ENCODE measurements at regions not wholly inside any gene's neighbourhood (a gene's known extent, or its start where the extent isn't known, plus 50 kb on each side); places are given as distances from the start of the nearest gene placed in this dataset.

DNA sequence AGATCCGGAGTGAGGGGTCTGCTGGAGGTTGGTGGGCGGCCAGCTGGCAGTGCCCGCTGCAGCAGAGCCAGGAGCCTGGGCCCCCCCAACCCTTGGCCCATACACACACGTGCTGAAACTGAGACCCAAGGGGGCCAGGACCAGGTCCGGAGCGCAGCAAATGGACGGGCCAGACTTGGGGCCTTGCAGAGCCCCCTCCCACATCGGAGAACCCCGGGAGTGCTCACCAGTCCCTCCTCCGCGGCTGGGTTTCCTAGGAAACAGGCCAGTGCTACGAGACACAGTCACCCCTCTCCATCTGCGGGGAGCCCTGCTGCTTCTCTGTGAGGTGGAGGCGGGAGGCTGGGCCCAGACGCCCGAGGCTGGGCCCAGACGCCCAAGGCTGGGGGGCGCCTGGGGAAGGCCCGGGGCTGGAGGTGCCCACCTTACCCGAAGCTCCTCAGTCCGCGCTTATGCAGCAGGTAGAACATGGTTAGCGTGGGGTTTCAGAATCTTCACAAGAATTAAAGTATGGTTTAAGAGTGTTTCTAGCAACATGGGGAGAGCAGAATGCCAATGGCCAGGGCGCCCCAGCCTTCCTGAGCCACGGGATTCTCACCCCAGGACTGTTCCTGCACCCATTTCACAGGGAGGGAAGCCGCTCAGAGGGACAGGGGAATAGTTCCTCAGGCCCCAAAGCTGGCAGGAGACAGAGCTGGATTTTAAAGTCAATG is 135.0 kb upstream of the PRR20G start:
- no peaks in the 10 kb centered on the region for H3K36me3 ChIP-seq
- 42 to 48% (median 47%) methylated on average over 26 of the region's 26 CpGs for WGBS, 3 donors
- H3K9me3 ChIP-seq = no peaks in the 10 kb centered on the region
- TF ChIP-seq, protein P1, sequence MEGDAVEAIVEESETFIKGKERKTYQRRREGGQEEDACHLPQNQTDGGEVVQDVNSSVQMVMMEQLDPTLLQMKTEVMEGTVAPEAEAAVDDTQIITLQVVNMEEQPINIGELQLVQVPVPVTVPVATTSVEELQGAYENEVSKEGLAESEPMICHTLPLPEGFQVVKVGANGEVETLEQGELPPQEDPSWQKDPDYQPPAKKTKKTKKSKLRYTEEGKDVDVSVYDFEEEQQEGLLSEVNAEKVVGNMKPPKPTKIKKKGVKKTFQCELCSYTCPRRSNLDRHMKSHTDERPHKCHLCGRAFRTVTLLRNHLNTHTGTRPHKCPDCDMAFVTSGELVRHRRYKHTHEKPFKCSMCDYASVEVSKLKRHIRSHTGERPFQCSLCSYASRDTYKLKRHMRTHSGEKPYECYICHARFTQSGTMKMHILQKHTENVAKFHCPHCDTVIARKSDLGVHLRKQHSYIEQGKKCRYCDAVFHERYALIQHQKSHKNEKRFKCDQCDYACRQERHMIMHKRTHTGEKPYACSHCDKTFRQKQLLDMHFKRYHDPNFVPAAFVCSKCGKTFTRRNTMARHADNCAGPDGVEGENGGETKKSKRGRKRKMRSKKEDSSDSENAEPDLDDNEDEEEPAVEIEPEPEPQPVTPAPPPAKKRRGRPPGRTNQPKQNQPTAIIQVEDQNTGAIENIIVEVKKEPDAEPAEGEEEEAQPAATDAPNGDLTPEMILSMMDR (IDR thresholded peaks at IDR 0.05) = no peak
- no peak for TF ChIP-seq EP300 (IDR thresholded peaks at IDR 0.05)
- no peak for TF ChIP-seq POLR2A (IDR thresholded peaks at IDR 0.05)
- no peaks in the 10 kb centered on the region for H3K27me3 ChIP-seq
- no peak overlapping the region for H3K4me3 ChIP-seq
- DNase-seq = peak in 1 of 5 donors; percentile 17
- H3K4me1 ChIP-seq (ENCODE audit: insufficient read depth) = no peaks in the 10 kb centered on the region
- no peak overlapping the region for H3K27ac ChIP-seq
- intact Hi-C loops (cut with DNase I) = no loop called here

DNA sequence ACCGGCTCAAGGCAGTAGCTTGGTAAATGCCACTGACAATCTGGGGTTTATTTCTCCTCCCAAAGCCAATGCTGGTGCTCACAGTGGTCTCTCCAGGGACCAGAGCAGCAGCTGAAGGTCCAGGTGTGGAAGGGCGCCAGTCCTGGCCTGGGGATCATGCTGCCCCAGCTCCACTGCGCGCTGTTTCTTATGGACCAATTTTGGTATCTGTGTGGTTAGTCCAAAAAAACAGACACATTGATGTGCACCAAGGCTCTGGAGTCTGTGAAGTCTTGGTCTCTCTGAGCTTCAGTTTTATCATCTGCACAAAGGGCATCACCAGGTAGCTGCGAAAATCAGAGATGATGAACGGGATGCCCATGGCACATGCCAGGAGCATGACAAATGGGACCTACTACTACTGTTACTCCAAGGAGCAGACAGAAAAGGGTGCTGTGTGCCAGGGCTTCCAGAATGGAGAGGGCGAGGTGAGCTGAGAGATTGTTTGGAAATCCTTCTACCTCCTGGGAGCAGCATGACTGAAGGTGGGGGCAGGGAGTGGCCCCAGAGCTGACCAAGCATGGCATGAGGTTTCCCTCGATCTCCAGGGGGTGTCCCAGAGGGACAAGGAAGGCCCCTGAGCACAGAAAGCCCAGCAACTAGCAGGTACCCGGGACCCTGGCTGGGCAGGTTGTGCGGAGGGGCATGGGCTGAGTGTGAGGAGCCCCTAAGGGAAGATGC is 134.3 kb upstream of the PRR20G start:
- Histone ChIP-seq H3K4me3 (no peak overlapping the region), H3K36me3 (no peaks in the 10 kb centered on the region), H3K27me3 (no peaks in the 10 kb centered on the region), H3K4me1 (ENCODE audit: insufficient read depth) (no peaks in the 10 kb centered on the region), H3K27ac (no peak overlapping the region), H3K9me3 (no peaks in the 10 kb centered on the region)
- TF ChIP-seq, protein P1 (IDR thresholded peaks at IDR 0.05) = no peak
- TF ChIP-seq POLR2A (IDR thresholded peaks at IDR 0.05) (no peak), EP300 (IDR thresholded peaks at IDR 0.05) (no peak)
- intact Hi-C loops (cut with DNase I) = no loop called here
- DNase-seq = peak in 1 of 5 donors; percentile 16
- WGBS, 3 donors = 68 to 86% (median 76%) methylated on average over 10 of the region's 10 CpGs

DNA sequence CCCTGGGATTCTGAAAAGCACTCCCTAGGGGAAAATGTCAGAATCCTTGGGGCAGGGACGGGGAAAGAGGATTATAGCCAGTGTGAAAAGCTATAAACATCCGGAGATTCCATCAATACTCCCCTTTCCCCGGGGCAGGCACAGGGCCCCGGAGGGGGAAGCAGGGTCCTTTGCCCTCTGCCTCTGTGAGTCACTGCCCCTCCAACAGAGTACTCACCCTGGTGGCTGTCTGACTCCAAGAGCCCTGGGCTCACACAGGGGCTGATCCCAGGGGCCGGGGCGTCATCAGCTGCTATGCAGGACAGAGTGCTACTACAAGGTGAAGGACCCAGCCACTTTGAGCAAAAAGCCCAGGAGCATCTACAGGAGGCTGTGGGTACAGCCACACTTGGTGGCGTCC is 133.0 kb upstream of the PRR20G start:
- H3K36me3 ChIP-seq = no peaks in the 10 kb centered on the region
- H3K9me3 ChIP-seq = no peaks in the 10 kb centered on the region
- WGBS, 3 donors = 41 to 43% (median 42%) methylated on average over 7 of the region's 7 CpGs
- DNase-seq = peak in 1 of 5 donors; percentile 12
- TF ChIP-seq POLR2A (IDR thresholded peaks at IDR 0.05) (no peak), EP300 (IDR thresholded peaks at IDR 0.05) (no peak)
- TF ChIP-seq, protein P1 (IDR thresholded peaks at IDR 0.05) = no peak
- H3K4me1 ChIP-seq (ENCODE audit: insufficient read depth) = no peaks in the 10 kb centered on the region
- no peak overlapping the region for H3K4me3 ChIP-seq
- no peaks in the 10 kb centered on the region for H3K27me3 ChIP-seq
- intact Hi-C loops (cut with DNase I) = no loop called here
- H3K27ac ChIP-seq = no peak overlapping the region

- no peak for TF ChIP-seq POLR2A (IDR thresholded peaks at IDR 0.05)
- TF ChIP-seq, protein P1 (IDR thresholded peaks at IDR 0.05) = no peak
- no peak for TF ChIP-seq EP300 (IDR thresholded peaks at IDR 0.05)
- no peaks in the 10 kb centered on the region for H3K4me1 ChIP-seq (ENCODE audit: insufficient read depth)
- peak in 1 of 5 donors; percentile 13 for DNase-seq
- no peak overlapping the region for H3K4me3 ChIP-seq
- no peaks in the 10 kb centered on the region for H3K36me3 ChIP-seq
- no peak overlapping the region for H3K27ac ChIP-seq
- no peaks in the 10 kb centered on the region for H3K27me3 ChIP-seq
- intact Hi-C loops (cut with DNase I) = no loop called here
- WGBS, 3 donors = 65 to 80% (median 76%) methylated on average over 12 of the region's 12 CpGs
- no peaks in the 10 kb centered on the region for H3K9me3 ChIP-seq
These were observed 132.1 kb upstream of the PRR20G start for GRCh38 chr3:127419641-127420553.

Measured in ovary (tissue), 7 donors.